Endothelial cell of umbilical vein (primary cell): ENCODE measurements at regions not wholly inside any gene's neighbourhood (a gene's known extent, or its start where the extent isn't known, plus 50 kb on each side); places are given as distances from the start of the nearest gene placed in this dataset.

Experiments
- CTCF ChIP-seq, 2 donors: IDR thresholded peaks; 1 replicate in 1 of 2; 2 replicates in 1 of 2; pipeline ENCODE4 v1.5.1; 2011; ENCODE audit warnings: low read length in 2 of 2, mild to moderate bottlenecking in 2 of 2, moderate library complexity in 2 of 2, control low read depth in 1 of 2, inconsistent platforms in 1 of 2, low read depth in 1 of 2; ENCODE audit not compliant: insufficient read depth in 1 of 2; ENCODE audit errors: extremely low read depth in 1 of 2
- EZH2 ChIP-seq: IDR thresholded peaks from 2 replicates; pipeline ENCODE4 v1.6.1; 2012; ENCODE audit warnings: borderline replicate concordance, low read depth, mild to moderate bottlenecking, moderate library complexity, low read length, inconsistent platforms; ENCODE audit not compliant: severe bottlenecking
- FOS ChIP-seq: IDR thresholded peaks from 2 replicates; pipeline ENCODE4 v1.6.1; 2011; ENCODE audit warnings: mild to moderate bottlenecking, low read length, moderate library complexity, borderline replicate concordance; ENCODE audit not compliant: insufficient read depth
- MAX ChIP-seq: IDR thresholded peaks from 2 replicates; pipeline ENCODE4 v1.6.1; 2011; ENCODE audit not compliant: insufficient read depth, insufficient read length
- MYC ChIP-seq: IDR thresholded peaks from one replicate; pipeline ENCODE4 v1.6.1; 2011; ENCODE audit warnings: mild to moderate bottlenecking, low read depth, low read length
- POLR2A ChIP-seq: IDR thresholded peaks from 2 replicates; pipeline ENCODE4 v1.6.1; 2012; ENCODE audit warnings: low read depth, mild to moderate bottlenecking, control low read depth, low read length

DNA sequence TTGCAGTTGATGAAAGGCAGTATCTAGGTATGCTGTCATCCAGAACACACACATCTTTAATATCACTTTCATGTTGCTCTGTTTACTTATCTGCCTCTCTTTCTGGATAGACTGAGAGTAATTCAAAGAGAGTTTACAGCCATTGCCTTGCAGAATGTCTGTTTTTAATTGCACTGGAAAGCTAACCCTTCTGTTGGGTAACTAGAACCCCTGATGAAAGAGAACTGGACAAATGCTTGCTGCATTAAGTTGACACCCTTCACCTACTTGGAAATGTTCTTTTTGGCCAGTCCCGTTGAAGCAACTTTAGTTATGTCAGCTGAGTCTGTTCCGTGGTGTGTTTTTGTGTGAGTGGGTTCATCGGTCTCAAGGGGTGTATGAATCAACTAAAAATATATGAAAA lies 383.8 kb upstream of the CITED2 start:
- no peak for TF ChIP-seq CTCF (IDR thresholded peaks at IDR 0.05; ENCODE audit: extremely low read depth in 1 of 2, insufficient read depth in 1 of 2, low read depth in 1 of 2, low read length in 2 of 2)
- TF ChIP-seq EZH2: no peak
- TF ChIP-seq MYC: no peak
- no peak for TF ChIP-seq POLR2A
- no peak for TF ChIP-seq MAX
- no peak for TF ChIP-seq FOS
